DND-41 (cell line): ENCODE measurements at regions not wholly inside any gene's neighbourhood (a gene's known extent, or its start where the extent isn't known, plus 50 kb on each side); places are given as distances from the start of the nearest gene placed in this dataset.

Experiments used
- ATAC-seq: fragments of 200-7000 bp; cut with Tn5 transposase; 3 replicates; pipeline ENCODE4 v1.9.1; 2021; ENCODE audit warnings: low read depth; ENCODE audit not compliant: insufficient read depth
- DNase-seq: peaks from one replicate; pipeline ENCODE4 v3.0.0-alpha.2; 2020
- H2AFZ ChIP-seq: 2 replicates; pipeline ENCODE4 v1.6.0; 2012; ENCODE audit warnings: low read depth, low read length
- H3K27ac ChIP-seq: 2 replicates; pipeline ENCODE4 v1.5.1; 2012; ENCODE audit warnings: low read length, inconsistent platforms
- H3K27me3 ChIP-seq: fragments of 200-600 bp; sonication (generic); 2 replicates; pipeline ENCODE4 v1.6.0; 2012; ENCODE audit warnings: low read length, mild to moderate bottlenecking, inconsistent platforms; ENCODE audit not compliant: insufficient read depth, poor library complexity
- H3K36me3 ChIP-seq: 2 replicates; pipeline ENCODE4 v1.5.1; 2012; ENCODE audit warnings: low read length, inconsistent platforms; ENCODE audit not compliant: insufficient read depth
- H3K4me1 ChIP-seq: 2 replicates; pipeline ENCODE4 v1.5.1; 2012; ENCODE audit warnings: mild to moderate bottlenecking, low read length; ENCODE audit not compliant: insufficient read depth
- H3K4me2 ChIP-seq: 2 replicates; pipeline ENCODE4 v1.6.0; 2012; ENCODE audit warnings: mild to moderate bottlenecking, moderate library complexity, low read length, inconsistent platforms; ENCODE audit not compliant: insufficient read depth
- H3K4me3 ChIP-seq, 2 experiments: fragments of 200-600 bp in 1 of 2; shearing (Covaris generic) in 1 of 2; 2 replicates each; pipeline ENCODE4 v1.5.1; 2012 to 2016; ENCODE audit warnings: inconsistent platforms in 2 of 2, low read length in 2 of 2, mild to moderate bottlenecking in 2 of 2, low read depth in 1 of 2, moderate library complexity in 1 of 2
- H3K79me2 ChIP-seq: 2 replicates; pipeline ENCODE4 v1.6.0; 2012; ENCODE audit warnings: low read length, inconsistent platforms; ENCODE audit not compliant: insufficient read depth
- H3K9ac ChIP-seq: 2 replicates; pipeline ENCODE4 v1.6.0; 2012; ENCODE audit warnings: low read depth, mild to moderate bottlenecking, inconsistent platforms, low read length, moderate library complexity
- H3K9me3 ChIP-seq: 2 replicates; pipeline ENCODE4 v1.5.1; 2012; ENCODE audit warnings: low read length, moderate library complexity, mild to moderate bottlenecking, inconsistent platforms; ENCODE audit not compliant: insufficient read depth, severe bottlenecking
- H4K20me1 ChIP-seq: 2 replicates; pipeline ENCODE4 v1.6.0; 2012; ENCODE audit warnings: low read length; ENCODE audit not compliant: insufficient read depth
- EZH2 ChIP-seq: IDR thresholded peaks from 3 replicates; pipeline ENCODE4 v1.6.1; 2012; ENCODE audit warnings: borderline replicate concordance, low read depth, mild to moderate bottlenecking, moderate library complexity, low read length, inconsistent platforms; ENCODE audit not compliant: severe bottlenecking
- TF ChIP-seq, protein P1 (sequence below): IDR thresholded peaks from 2 replicates; pipeline ENCODE4 v1.5.1; 2012; ENCODE audit warnings: borderline replicate concordance, low read length, moderate library complexity, mild to moderate bottlenecking; ENCODE audit not compliant: poor library complexity, severe bottlenecking; ENCODE audit errors: extremely low read depth

DNA sequence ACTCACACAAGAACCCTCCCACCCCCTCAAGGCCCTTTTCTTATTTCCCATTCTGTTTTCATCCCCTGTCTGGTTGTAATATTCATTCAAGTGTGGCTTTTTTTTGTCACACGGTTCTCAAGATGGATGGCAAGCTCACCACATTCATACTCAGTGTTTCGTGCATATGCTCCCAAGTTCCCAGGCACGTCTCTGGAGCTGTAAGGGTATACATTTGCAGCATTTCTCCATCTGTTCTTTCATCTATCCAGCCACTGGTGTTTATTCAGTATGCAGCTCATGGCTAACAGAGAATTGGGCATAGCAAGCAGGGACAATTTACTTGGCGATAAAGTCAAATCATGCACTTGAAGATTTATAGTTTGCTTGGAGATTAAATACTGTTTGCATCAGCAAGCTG lies 212.1 kb downstream of the GRIN2B start:
- H3K4me3 ChIP-seq = no peak overlapping the region
- no peaks in the 10 kb centered on the region for H3K27me3 ChIP-seq
- TF ChIP-seq, protein P1, sequence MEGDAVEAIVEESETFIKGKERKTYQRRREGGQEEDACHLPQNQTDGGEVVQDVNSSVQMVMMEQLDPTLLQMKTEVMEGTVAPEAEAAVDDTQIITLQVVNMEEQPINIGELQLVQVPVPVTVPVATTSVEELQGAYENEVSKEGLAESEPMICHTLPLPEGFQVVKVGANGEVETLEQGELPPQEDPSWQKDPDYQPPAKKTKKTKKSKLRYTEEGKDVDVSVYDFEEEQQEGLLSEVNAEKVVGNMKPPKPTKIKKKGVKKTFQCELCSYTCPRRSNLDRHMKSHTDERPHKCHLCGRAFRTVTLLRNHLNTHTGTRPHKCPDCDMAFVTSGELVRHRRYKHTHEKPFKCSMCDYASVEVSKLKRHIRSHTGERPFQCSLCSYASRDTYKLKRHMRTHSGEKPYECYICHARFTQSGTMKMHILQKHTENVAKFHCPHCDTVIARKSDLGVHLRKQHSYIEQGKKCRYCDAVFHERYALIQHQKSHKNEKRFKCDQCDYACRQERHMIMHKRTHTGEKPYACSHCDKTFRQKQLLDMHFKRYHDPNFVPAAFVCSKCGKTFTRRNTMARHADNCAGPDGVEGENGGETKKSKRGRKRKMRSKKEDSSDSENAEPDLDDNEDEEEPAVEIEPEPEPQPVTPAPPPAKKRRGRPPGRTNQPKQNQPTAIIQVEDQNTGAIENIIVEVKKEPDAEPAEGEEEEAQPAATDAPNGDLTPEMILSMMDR = no peak
- TF ChIP-seq EZH2 = no peak
- no peaks in the 10 kb centered on the region for H3K79me2 ChIP-seq
- no peaks in the 10 kb centered on the region for H3K9me3 ChIP-seq
- no peak overlapping the region for H2AFZ ChIP-seq
- no peaks in the 10 kb centered on the region for H4K20me1 ChIP-seq
- H3K4me2 ChIP-seq = no peak overlapping the region
- H3K36me3 ChIP-seq = no peaks in the 10 kb centered on the region
- ATAC-seq = no peak
- no peaks in the 10 kb centered on the region for H3K4me1 ChIP-seq
- H3K27ac ChIP-seq = no peak overlapping the region
- no peak for DNase-seq
- no peak overlapping the region for H3K9ac ChIP-seq

DNA sequence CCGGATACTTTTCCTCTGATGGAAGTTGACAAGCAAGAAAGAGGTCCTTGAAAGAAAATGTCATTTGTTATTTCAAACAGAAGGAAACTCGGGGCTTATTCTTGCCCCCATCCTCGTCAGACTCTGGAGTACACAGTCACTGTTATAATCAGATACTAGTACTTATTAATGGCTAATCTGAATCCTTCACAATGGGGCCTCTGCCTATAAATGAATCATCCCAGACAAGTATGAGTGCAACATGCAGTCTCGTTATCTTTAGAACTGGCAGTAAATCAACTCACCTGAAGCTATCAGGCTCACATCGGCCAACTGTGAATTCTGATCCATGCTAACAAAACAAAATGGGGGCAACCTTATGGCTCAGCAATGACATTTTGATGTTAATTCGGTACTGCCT lies 216.7 kb downstream of the GRIN2B start:
- Histone ChIP-seq H3K79me2 (no peaks in the 10 kb centered on the region), H3K9me3 (no peaks in the 10 kb centered on the region), H4K20me1 (no peaks in the 10 kb centered on the region), H3K4me2 (no peak overlapping the region), H3K4me3 (no peak overlapping the region), H2AFZ (no peak overlapping the region), H3K36me3 (no peaks in the 10 kb centered on the region), H3K27ac (no peak overlapping the region), H3K4me1 (no peaks in the 10 kb centered on the region), H3K27me3 (no peaks in the 10 kb centered on the region), H3K9ac (no peak overlapping the region)
- no peak for ATAC-seq
- TF ChIP-seq EZH2 = no peak
- TF ChIP-seq, protein P1 = no peak
- DNase-seq = no peak

DNA sequence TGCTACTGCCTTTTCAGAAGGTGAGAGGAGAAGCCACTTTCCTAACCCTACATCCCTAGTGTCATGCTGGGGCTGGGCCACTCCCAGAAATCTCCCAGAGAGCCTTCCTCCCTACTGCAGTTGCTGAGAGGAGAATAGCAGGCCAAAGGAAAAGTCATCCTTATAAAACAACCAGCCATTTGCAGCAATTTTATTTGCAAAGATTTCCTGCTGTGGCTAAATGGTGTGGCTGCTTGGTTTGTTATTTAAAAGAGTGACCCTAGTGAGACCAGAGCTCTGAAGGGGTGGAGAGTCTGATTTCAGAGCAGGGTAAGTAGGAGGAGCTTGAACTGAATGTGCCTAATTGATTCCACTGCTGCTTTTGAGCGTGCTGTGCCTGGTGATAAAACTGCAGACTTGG lies 232.0 kb downstream of the GRIN2B start:
- Histone ChIP-seq H3K27me3 (peaks cover 5% of the 10 kb centered on the region), H3K4me2 (no peak overlapping the region), H3K79me2 (no peaks in the 10 kb centered on the region), H3K9ac (no peak overlapping the region), H3K36me3 (no peaks in the 10 kb centered on the region), H3K4me1 (no peaks in the 10 kb centered on the region), H3K27ac (no peak overlapping the region), H4K20me1 (no peaks in the 10 kb centered on the region), H2AFZ (no peak overlapping the region), H3K9me3 (no peaks in the 10 kb centered on the region), H3K4me3 (no peak overlapping the region)
- ATAC-seq (no peak), DNase-seq (no peak)
- no peak for TF ChIP-seq EZH2
- TF ChIP-seq, protein P1 = no peak
